Stomach (tissue), 8 donors: ENCODE measurements at regions not wholly inside any gene's neighbourhood (a gene's known extent, or its start where the extent isn't known, plus 50 kb on each side); places are given as distances from the start of the nearest gene placed in this dataset.

Experiments
- DNase-seq, 2 donors: peaks; one replicate each; pipeline versions ENCODE4 v3.0.0 to v3.0.0-alpha.2; 2013 to 2019
- H3K27ac ChIP-seq, 5 donors: fragments of 200-600 bp in 4 of 5; sonication (generic) in 4 of 5; one replicate each; pipeline ENCODE4 v1.5.1; 2013 to 2019; ENCODE audit warnings: mild to moderate bottlenecking in 1 of 5, moderate library complexity in 1 of 5
- H3K27me3 ChIP-seq, 3 donors: fragments of 200-600 bp; sonication (generic); one replicate each; pipeline ENCODE4 v1.5.1; 2017 to 2019; ENCODE audit warnings: mixed run types in 1 of 3
- H3K36me3 ChIP-seq, 4 donors: fragments of 200-600 bp; sonication (generic); 1 replicate in 3 of 4; 2 replicates in 1 of 4; pipeline ENCODE4 v1.5.1; 2016 to 2019
- H3K4me1 ChIP-seq, 4 donors: fragments of 200-600 bp; sonication (generic); one replicate each; pipeline ENCODE4 v1.5.1; 2016 to 2019
- H3K4me3 ChIP-seq, 4 donors: fragments of 200-600 bp; sonication (generic) in 3 of 4; one replicate each; pipeline ENCODE4 v1.5.1; 2016 to 2019; ENCODE audit warnings: mild to moderate bottlenecking in 1 of 4
- H3K9me3 ChIP-seq, 4 donors: fragments of 200-600 bp; sonication (generic); one replicate each; pipeline ENCODE4 v1.5.1; 2016 to 2019
- EP300 ChIP-seq: sonication (generic); formaldehyde crosslinking; IDR thresholded peaks from one replicate; pipeline ENCODE4 v1.6.1; 2017; ENCODE audit warnings: antibody characterized with exemption
- POLR2A ChIP-seq, 4 donors: fragments of 450-650 bp; IDR thresholded peaks; one replicate each; pipeline ENCODE4 v1.6.1; 2016; ENCODE audit warnings: antibody characterized with exemption in 4 of 4, control low read depth in 2 of 4, mild to moderate bottlenecking in 1 of 4, moderate library complexity in 1 of 4
- POLR2AphosphoS5 ChIP-seq, 3 donors: sonication (generic); formaldehyde crosslinking; IDR thresholded peaks; one replicate each; pipeline ENCODE4 v1.6.1; 2016; ENCODE audit warnings: antibody characterized with exemption in 3 of 3
- WGBS, 5 donors: extraction: QIAGEN DNeasy Blood & Tissue Kit in 3 of 5; methylation state at CpG; one replicate each; pipeline versions ENCODE4 v1.1.5 to v1.1.7; 2013 to 2018; 5-methylcytosine and 5-hydroxymethylcytosine counted together
- intact Hi-C: fragments of 100-400 bp; cut with DNase I; formaldehyde crosslinking; loops from one replicate; pipeline ENCODE4 v1.15.1; 2023; ENCODE audit warnings: low total_unique reads
- TF ChIP-seq, protein P1 (sequence below), 7 experiments: fragments of 450-650 bp in 4 of 7; fragments of 200-600 bp in 3 of 7; sonication (generic) in 3 of 7; IDR thresholded peaks; one replicate each; pipeline ENCODE4 v1.5.1; 2016 to 2019; ENCODE audit warnings: antibody characterized with exemption in 7 of 7, control low read depth in 2 of 7, mild to moderate bottlenecking in 1 of 7
- donor health status: healthy with polysubstance abuse.
- donor health status: Bipolar disorder and iron deficiency.
- donor health status: healthy.

DNA sequence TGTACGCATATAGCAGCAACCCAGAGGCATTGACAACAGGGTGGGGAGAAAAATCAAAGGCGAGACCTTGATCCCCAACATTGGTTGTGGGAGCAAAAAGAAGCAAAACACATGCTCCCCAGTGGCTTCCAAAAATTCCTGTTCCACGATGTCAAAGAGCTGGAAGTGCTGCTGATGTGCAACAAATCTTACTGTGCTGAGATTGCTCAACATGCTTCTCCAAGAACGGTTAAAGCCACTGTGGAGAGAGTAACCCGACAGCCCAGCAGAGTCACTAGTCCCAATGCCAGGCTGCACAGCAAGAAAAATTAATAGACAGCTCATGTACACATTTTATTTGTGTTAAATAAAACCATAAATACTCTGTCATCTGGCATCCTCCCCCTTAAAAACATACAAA, 179.9 kb upstream of the PFN2 start:
- TF ChIP-seq, protein P1, sequence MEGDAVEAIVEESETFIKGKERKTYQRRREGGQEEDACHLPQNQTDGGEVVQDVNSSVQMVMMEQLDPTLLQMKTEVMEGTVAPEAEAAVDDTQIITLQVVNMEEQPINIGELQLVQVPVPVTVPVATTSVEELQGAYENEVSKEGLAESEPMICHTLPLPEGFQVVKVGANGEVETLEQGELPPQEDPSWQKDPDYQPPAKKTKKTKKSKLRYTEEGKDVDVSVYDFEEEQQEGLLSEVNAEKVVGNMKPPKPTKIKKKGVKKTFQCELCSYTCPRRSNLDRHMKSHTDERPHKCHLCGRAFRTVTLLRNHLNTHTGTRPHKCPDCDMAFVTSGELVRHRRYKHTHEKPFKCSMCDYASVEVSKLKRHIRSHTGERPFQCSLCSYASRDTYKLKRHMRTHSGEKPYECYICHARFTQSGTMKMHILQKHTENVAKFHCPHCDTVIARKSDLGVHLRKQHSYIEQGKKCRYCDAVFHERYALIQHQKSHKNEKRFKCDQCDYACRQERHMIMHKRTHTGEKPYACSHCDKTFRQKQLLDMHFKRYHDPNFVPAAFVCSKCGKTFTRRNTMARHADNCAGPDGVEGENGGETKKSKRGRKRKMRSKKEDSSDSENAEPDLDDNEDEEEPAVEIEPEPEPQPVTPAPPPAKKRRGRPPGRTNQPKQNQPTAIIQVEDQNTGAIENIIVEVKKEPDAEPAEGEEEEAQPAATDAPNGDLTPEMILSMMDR (IDR thresholded peaks at IDR 0.05), result no peak
- no peak for TF ChIP-seq POLR2A (IDR thresholded peaks at IDR 0.05)
- intact Hi-C loops, result no loop called here
- no peaks in the 10 kb centered on the region for H3K9me3 ChIP-seq
- 76 to 88% (median 82%) methylated on average over 5 of the region's 5 CpGs for WGBS, 5 donors
- DNase-seq, result no peak
- H3K27me3 ChIP-seq, result no peaks in the 10 kb centered on the region
- H3K4me1 ChIP-seq, result peaks cover 0 to 14% (median 1%) of the 10 kb centered on the region in 4 donors
- no peak overlapping the region for H3K27ac ChIP-seq
- no peaks in the 10 kb centered on the region for H3K36me3 ChIP-seq
- H3K4me3 ChIP-seq, result no peak overlapping the region

DNA sequence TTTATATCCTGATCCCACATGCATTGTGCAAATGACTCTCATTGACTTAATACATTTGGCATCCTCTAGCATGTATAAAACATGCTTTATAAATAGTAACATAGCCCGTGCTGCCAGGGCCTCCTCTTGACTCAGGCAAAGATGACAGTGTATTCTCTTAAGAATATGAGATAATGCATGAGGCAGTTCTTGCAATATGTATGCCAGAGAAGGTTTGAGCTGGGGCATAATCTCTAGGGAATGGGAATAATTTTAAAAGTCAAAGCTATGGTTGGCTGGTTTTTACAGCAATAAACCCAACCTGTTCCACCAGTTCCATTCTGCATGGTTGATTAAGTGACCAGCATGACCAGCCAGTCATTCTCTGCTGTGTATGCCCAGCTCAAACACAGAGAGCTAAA, 179.0 kb upstream of the PFN2 start:
- H3K27me3 ChIP-seq, result no peaks in the 10 kb centered on the region
- H3K4me3 ChIP-seq, result no peak overlapping the region
- H3K4me1 ChIP-seq, result peaks cover 0 to 14% (median 1%) of the 10 kb centered on the region in 4 donors
- intact Hi-C loops, result no loop called here
- peak overlapping the region in 1 of 5 donors; percentile 86 for H3K27ac ChIP-seq
- TF ChIP-seq EP300 (no peak), POLR2A (IDR thresholded peaks at IDR 0.05) (no peak), POLR2AphosphoS5 (IDR thresholded peaks at IDR 0.05) (peak in 1 of 3 donors; percentile 28)
- TF ChIP-seq, protein P1 (IDR thresholded peaks at IDR 0.05), result no peak
- WGBS, 5 donors, result 0 to 25% (median 14%) methylated on average over 1 of the region's 1 CpG
- no peaks in the 10 kb centered on the region for H3K9me3 ChIP-seq
- no peaks in the 10 kb centered on the region for H3K36me3 ChIP-seq
- DNase-seq, result peak in 1 of 2 donors; percentile 53

DNA sequence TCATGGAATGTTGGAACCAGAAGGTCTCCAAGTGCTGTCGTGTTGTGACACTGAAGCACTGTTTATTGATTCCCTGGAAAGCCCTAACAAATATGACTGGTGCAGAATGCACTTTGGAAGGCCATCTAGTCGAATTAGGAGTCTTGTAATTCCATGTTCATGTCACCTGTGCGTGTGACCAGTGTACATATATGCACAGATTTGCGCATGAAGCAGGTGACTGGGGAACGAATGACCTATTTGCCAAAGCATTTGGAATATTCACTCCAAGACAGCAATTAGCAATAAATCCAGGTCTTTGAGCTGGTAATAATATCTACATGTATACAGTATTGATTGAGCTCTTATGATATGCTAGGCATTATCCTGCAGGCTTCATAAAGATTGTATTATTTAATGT, 177.5 kb upstream of the PFN2 start:
- H3K4me1 ChIP-seq, result peaks cover 0 to 14% (median 1%) of the 10 kb centered on the region in 4 donors
- WGBS, 5 donors, result 78 to 82% (median 81%) methylated on average over 5 of the region's 5 CpGs
- TF ChIP-seq POLR2AphosphoS5 (IDR thresholded peaks at IDR 0.05), result no peak
- TF ChIP-seq EP300, result no peak
- TF ChIP-seq POLR2A (IDR thresholded peaks at IDR 0.05), result no peak
- TF ChIP-seq, protein P1 (IDR thresholded peaks at IDR 0.05), result no peak
- H3K27ac ChIP-seq, result peak overlapping the region in 3 of 5 donors; percentile 70 to 86 (median 78)
- H3K27me3 ChIP-seq, result no peaks in the 10 kb centered on the region
- DNase-seq, result no peak
- intact Hi-C loops, result no loop called here
- H3K36me3 ChIP-seq, result no peaks in the 10 kb centered on the region
- no peak overlapping the region for H3K4me3 ChIP-seq
- no peaks in the 10 kb centered on the region for H3K9me3 ChIP-seq

DNA sequence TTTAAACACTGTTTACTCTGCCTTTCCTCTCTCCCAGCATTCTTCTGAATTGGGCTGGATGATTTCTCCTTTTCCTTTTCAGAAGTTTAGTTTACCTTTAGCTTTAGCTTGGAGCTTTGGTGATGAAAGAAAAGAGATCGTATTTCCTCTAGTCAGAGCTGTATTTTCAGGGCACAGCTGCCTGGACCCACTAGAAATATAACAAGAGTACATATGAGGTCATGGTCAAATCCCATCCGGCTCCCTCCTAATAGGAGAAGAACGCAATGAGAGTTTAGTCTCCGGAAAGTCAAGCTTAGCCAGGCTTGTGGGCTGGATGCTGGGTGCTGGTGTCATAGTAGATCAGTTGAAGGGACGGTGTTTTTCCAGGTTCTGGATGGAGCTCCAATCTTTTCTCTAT, 177.1 kb upstream of the PFN2 start:
- TF ChIP-seq, protein P1 (IDR thresholded peaks at IDR 0.05), result no peak
- TF ChIP-seq POLR2A (IDR thresholded peaks at IDR 0.05) (no peak), EP300 (no peak), POLR2AphosphoS5 (IDR thresholded peaks at IDR 0.05) (no peak)
- 48 to 64% (median 55%) methylated on average over 5 of the region's 5 CpGs for WGBS, 5 donors
- Histone ChIP-seq H3K4me3 (no peak overlapping the region), H3K27me3 (no peaks in the 10 kb centered on the region), H3K36me3 (no peaks in the 10 kb centered on the region), H3K9me3 (no peaks in the 10 kb centered on the region), H3K4me1 (peaks cover 0 to 14% (median 1%) of the 10 kb centered on the region in 4 donors), H3K27ac (peak overlapping the region in 4 of 5 donors; percentile 58 to 86 (median 74))
- peak in 1 of 2 donors; percentile 43 for DNase-seq
- intact Hi-C loops, result no loop called here
